ENCODE measurements at regions not wholly inside any gene's neighbourhood (a gene's known extent, or its start where the extent isn't known, plus 50 kb on each side); places are given as distances from the start of the nearest gene placed in this dataset.

DNA sequence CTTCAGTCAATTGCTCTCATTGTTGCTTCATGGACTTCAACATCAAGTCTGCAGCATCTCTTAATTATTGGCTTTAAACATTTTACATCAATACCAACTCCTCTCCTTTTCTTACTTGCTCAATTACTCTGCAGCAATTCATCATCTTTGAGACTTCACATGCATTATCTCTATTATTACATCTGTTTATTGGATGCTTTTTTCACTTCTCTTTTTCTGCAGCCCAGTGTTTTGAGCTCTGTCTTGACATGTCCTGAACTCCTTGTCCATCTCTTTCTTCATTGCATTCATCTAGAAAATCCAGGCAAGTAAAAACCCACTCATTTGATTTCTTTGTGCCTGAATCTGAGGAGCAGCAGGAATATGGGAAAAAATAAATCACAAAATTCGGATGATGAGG, 647.9 kb downstream of the PLCL1 start:
- TF ChIP-seq POLR2AphosphoS5 (IDR thresholded peaks at IDR 0.05): no peak
- TF ChIP-seq, protein P1, sequence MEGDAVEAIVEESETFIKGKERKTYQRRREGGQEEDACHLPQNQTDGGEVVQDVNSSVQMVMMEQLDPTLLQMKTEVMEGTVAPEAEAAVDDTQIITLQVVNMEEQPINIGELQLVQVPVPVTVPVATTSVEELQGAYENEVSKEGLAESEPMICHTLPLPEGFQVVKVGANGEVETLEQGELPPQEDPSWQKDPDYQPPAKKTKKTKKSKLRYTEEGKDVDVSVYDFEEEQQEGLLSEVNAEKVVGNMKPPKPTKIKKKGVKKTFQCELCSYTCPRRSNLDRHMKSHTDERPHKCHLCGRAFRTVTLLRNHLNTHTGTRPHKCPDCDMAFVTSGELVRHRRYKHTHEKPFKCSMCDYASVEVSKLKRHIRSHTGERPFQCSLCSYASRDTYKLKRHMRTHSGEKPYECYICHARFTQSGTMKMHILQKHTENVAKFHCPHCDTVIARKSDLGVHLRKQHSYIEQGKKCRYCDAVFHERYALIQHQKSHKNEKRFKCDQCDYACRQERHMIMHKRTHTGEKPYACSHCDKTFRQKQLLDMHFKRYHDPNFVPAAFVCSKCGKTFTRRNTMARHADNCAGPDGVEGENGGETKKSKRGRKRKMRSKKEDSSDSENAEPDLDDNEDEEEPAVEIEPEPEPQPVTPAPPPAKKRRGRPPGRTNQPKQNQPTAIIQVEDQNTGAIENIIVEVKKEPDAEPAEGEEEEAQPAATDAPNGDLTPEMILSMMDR (IDR thresholded peaks at IDR 0.05): no peak
- TF ChIP-seq POLR2A (IDR thresholded peaks at IDR 0.05): no peak
- TF ChIP-seq EP300 (IDR thresholded peaks at IDR 0.05): no peak
- no peak for DNase-seq
- 88 to 90% methylated on average over 1 of the region's 1 CpG for WGBS, 2 donors

DNA sequence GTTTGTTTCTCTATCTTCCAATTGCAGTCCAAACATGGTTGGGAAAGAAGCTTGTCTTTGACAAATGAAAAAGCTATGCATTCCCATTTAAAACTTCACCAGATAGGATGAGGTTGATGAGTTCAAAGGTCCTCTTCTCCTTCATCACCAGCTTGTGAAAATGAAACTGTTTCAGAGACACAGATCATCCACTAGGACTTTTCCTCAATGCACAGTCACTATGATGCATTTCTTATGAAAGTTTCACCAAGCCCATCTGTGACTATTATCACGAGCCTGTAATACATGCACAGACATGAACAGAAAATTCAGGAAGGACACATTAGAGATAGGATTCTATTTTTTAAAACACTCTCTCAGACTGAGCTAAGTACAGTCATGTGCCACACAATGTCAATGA, 644.4 kb downstream of the PLCL1 start:
- H3K4me3 ChIP-seq: no peak overlapping the region
- whole genome bisulfite sequencing, 2 donors: 49 to 73% methylated on average over 1 of the region's 1 CpG
- no peaks in the 10 kb centered on the region for H3K36me3 ChIP-seq
- intact Hi-C loops (cut with DNase I): no loop called here
- H3K4me1 ChIP-seq: no peaks in the 10 kb centered on the region
- no peaks in the 10 kb centered on the region for H3K27me3 ChIP-seq
- H3K27ac ChIP-seq: no peak overlapping the region
- no peak for DNase-seq
- TF ChIP-seq, protein P1 (IDR thresholded peaks at IDR 0.05): no peak
- TF ChIP-seq POLR2AphosphoS5 (IDR thresholded peaks at IDR 0.05): no peak
- TF ChIP-seq EP300 (IDR thresholded peaks at IDR 0.05): no peak
- no peak for TF ChIP-seq POLR2A (IDR thresholded peaks at IDR 0.05)
- H3K9me3 ChIP-seq: no peaks in the 10 kb centered on the region

More for the DNA sequence above, 647.9 kb downstream of the PLCL1 start:
- Histone ChIP-seq H3K27ac (no peak overlapping the region), H3K4me1 (no peaks in the 10 kb centered on the region), H3K4me3 (no peak overlapping the region), H3K27me3 (no peaks in the 10 kb centered on the region), H3K36me3 (no peaks in the 10 kb centered on the region), H3K9me3 (no peaks in the 10 kb centered on the region)
- intact Hi-C loops (cut with DNase I): no loop called here

DNA sequence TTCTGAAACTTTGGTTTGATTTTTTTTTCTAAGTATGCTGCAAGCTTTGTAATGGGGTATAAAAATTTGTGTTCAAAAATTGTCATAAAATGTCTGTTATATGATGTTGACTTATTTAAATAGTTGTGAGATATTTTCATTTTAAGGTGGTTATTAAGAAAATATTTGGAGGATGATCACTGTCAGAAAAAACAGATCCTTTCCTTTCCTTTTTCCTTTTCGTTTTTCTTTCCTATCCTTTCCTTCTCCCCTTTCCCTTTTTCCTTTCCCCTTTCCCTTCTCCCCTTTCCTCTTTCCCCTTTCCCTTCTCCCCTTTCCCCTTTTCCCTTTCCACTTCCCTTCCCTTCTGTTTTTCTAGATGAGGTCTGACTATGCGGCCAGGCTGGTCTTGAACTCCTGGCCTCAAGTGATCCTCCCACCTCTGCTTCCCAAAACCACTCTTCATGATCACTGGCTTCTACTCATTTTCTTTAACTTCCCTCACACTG, 640.5 kb downstream of the PLCL1 start:
- Histone ChIP-seq H3K4me3 (no peak overlapping the region), H3K27me3 (no peaks in the 10 kb centered on the region), H3K4me1 (no peaks in the 10 kb centered on the region), H3K27ac (no peak overlapping the region), H3K9me3 (no peaks in the 10 kb centered on the region), H3K36me3 (no peaks in the 10 kb centered on the region)
- DNase-seq: no peak
- WGBS, 2 donors: 76 to 94% methylated on average over 2 of the region's 2 CpGs
- intact Hi-C loops (cut with DNase I): no loop called here
- no peak for TF ChIP-seq POLR2AphosphoS5 (IDR thresholded peaks at IDR 0.05)
- no peak for TF ChIP-seq EP300 (IDR thresholded peaks at IDR 0.05)
- TF ChIP-seq POLR2A (IDR thresholded peaks at IDR 0.05): no peak
- TF ChIP-seq, protein P1 (IDR thresholded peaks at IDR 0.05): no peak

DNA sequence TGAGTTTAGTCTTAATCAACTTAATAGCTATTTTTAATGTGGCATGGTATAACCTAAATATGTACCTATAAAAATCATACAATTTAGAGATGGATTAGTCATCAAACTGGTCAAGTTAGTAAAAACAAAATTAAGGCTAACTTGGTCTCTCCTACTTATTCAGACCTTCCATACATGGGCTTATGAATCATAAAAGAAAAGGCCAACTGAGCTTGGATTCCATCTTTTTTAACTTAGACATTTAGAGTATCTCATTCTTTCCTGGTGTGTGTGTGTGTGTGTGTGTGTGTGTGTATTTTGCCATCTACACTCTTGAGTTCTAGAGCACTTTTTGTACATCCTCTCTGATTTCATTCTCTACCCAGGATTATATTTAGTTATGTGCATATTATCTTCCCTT, 637.5 kb downstream of the PLCL1 start:
- TF ChIP-seq POLR2AphosphoS5 (IDR thresholded peaks at IDR 0.05) (no peak), EP300 (IDR thresholded peaks at IDR 0.05) (no peak), POLR2A (IDR thresholded peaks at IDR 0.05) (no peak)
- TF ChIP-seq, protein P1 (IDR thresholded peaks at IDR 0.05): no peak
- no peak for DNase-seq
- intact Hi-C loops (cut with DNase I): no loop called here
- no peak overlapping the region for H3K27ac ChIP-seq
- no peaks in the 10 kb centered on the region for H3K4me1 ChIP-seq
- H3K36me3 ChIP-seq: no peaks in the 10 kb centered on the region
- no peak overlapping the region for H3K4me3 ChIP-seq
- no peaks in the 10 kb centered on the region for H3K9me3 ChIP-seq
- no peaks in the 10 kb centered on the region for H3K27me3 ChIP-seq

DNA sequence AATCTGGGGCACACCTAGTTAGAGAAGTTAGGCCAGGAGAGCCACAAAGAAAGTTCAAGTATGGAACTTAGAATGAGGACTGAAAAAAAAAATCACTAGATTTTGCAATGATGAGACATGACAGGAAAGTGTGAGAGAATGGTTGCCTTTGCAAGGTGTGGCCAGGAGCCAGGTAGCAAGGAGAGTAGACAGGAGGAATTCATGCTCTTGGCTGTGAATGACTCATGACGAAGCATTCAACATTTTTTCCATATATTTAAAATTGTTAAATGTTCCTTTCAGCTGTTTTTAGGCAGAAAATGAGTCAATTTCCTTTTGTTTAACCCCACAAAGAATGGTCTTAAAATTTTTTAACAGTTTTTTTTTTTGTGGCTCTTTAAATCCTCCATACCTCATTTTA, 636.9 kb downstream of the PLCL1 start:
- Histone ChIP-seq H3K27me3 (no peaks in the 10 kb centered on the region), H3K9me3 (no peaks in the 10 kb centered on the region), H3K4me3 (no peak overlapping the region), H3K27ac (no peak overlapping the region), H3K36me3 (no peaks in the 10 kb centered on the region), H3K4me1 (no peaks in the 10 kb centered on the region)
- intact Hi-C loops (cut with DNase I): no loop called here
- 70 to 85% methylated on average over 1 of the region's 1 CpG for WGBS, 2 donors
- DNase-seq: no peak
- TF ChIP-seq EP300 (IDR thresholded peaks at IDR 0.05) (no peak), POLR2AphosphoS5 (IDR thresholded peaks at IDR 0.05) (no peak), POLR2A (IDR thresholded peaks at IDR 0.05) (no peak)
- TF ChIP-seq, protein P1 (IDR thresholded peaks at IDR 0.05): no peak

Data from sigmoid colon (tissue), 6 donors.